H1 (cell line): ENCODE measurements at regions not wholly inside any gene's neighbourhood (a gene's known extent, or its start where the extent isn't known, plus 50 kb on each side); places are given as distances from the start of the nearest gene placed in this dataset.
"Not testable (repeated sequence)": the region's sequence is repeated elsewhere in the genome, so short reads cannot be mapped to it uniquely, and the experiment has no call there.

Experiments
- CTCF ChIA-PET: fragments of 300-600 bp; sonication (Branson Sonifier 250); formaldehyde crosslinking; loops from one replicate; lab custom pipeline; 2021; ENCODE audit not compliant: partially characterized antibody; lab: Charles Lee
- POLR2A ChIA-PET: fragments of 300-600 bp; sonication (Branson Sonifier 250); formaldehyde crosslinking; loops from one replicate; lab custom pipeline; 2021; ENCODE audit warnings: inconsistent platforms; ENCODE audit not compliant: partially characterized antibody; lab: Charles Lee
- DNase-seq, 2 experiments: peaks; one replicate each; pipeline versions ENCODE4 v3.0.0 to v3.0.0-alpha.2; 2010 to 2022; ENCODE audit warnings: low spot score in 2 of 2, low read depth in 1 of 2, mixed read lengths in 1 of 2
- FAIRE-seq: peaks from 2 replicates; lab custom pipeline; 2011; peaks lifted over from hg19 to GRCh38; lab: Jason Lieb, UNC
- H2AFZ ChIP-seq: 2 replicates; pipeline ENCODE4 v1.8.1; 2012; ENCODE audit warnings: low read length, inconsistent platforms
- H2AK5ac ChIP-seq: 2 replicates; pipeline ENCODE4 v1.6.1; 2013; ENCODE audit warnings: low read depth, low read length
- H2BK120ac ChIP-seq: replicated peaks from 2 replicates; pipeline ENCODE3; 2013; ENCODE audit warnings: low read depth, low read length, inconsistent platforms
- H2BK12ac ChIP-seq: 2 replicates; pipeline ENCODE4 v1.6.1; 2013; ENCODE audit warnings: low read depth, low read length
- H2BK15ac ChIP-seq: 2 replicates; pipeline ENCODE4 v1.6.1; 2013; ENCODE audit warnings: low read length
- H2BK20ac ChIP-seq: 2 replicates; pipeline ENCODE4 v1.6.1; 2013; ENCODE audit warnings: low read length
- H2BK5ac ChIP-seq: 2 replicates; pipeline ENCODE4 v1.6.1; 2013; ENCODE audit warnings: low read depth, low read length
- H3K14ac ChIP-seq: 2 replicates; pipeline ENCODE4 v1.6.1; 2013; ENCODE audit warnings: inconsistent platforms; ENCODE audit not compliant: insufficient read length
- H3K18ac ChIP-seq: 2 replicates; pipeline ENCODE4 v1.6.1; 2013; ENCODE audit warnings: low read length; ENCODE audit errors: extremely low read depth
- H3K23ac ChIP-seq: 2 replicates; pipeline ENCODE4 v1.6.1; 2013; ENCODE audit warnings: inconsistent platforms; ENCODE audit not compliant: insufficient read length
- H3K23me2 ChIP-seq: 2 replicates; pipeline ENCODE4 v1.6.1; 2013; ENCODE audit warnings: low read depth, low read length
- H3K27ac ChIP-seq: 2 replicates; pipeline ENCODE4 v1.6.1; 2011; ENCODE audit warnings: low read depth, low read length, inconsistent platforms
- H3K27me3 ChIP-seq, 4 experiments: replicated peaks in 1 of 4; 1 replicate in 1 of 4; 2 replicates in 3 of 4; pipeline versions ENCODE4 v1.6.1 to v1.8.1; 2011 to 2013; ENCODE audit warnings: low read length in 3 of 4, mild to moderate bottlenecking in 3 of 4, inconsistent platforms in 2 of 4, mixed read lengths in 2 of 4, moderate library complexity in 1 of 4; ENCODE audit not compliant: control insufficient read depth in 3 of 4, insufficient read depth in 3 of 4; ENCODE audit errors: extremely low read depth in 1 of 4
- H3K36me3 ChIP-seq, 4 experiments: 2 replicates each; pipeline versions ENCODE4 v1.6.1 to v1.8.1; 2011 to 2013; ENCODE audit warnings: mild to moderate bottlenecking in 4 of 4, low read length in 3 of 4, moderate library complexity in 2 of 4, control low read depth in 1 of 4, inconsistent platforms in 1 of 4; ENCODE audit not compliant: insufficient read depth in 4 of 4, control insufficient read depth in 2 of 4
- H3K4ac ChIP-seq: replicated peaks from 2 replicates; pipeline ENCODE3; 2013; ENCODE audit warnings: low read length, low read depth, mixed read lengths, inconsistent platforms; ENCODE audit not compliant: insufficient read length
- H3K4me1 ChIP-seq, 4 experiments: replicated peaks in 1 of 4; 1 replicate in 1 of 4; 2 replicates in 3 of 4; pipeline versions ENCODE4 v1.6.1 to v1.8.1; 2011 to 2013; ENCODE audit warnings: low read length in 3 of 4, inconsistent platforms in 2 of 4, mixed read lengths in 1 of 4; ENCODE audit not compliant: insufficient read depth in 4 of 4, control insufficient read depth in 3 of 4
- H3K4me2 ChIP-seq, 2 experiments: 2 replicates each; pipeline versions ENCODE4 v1.6.1 to v1.8.1; 2011 to 2013; ENCODE audit warnings: low read depth in 2 of 2, low read length in 2 of 2, control low read depth in 1 of 2, inconsistent platforms in 1 of 2, mild to moderate bottlenecking in 1 of 2; ENCODE audit not compliant: insufficient read depth in 1 of 2
- H3K4me3 ChIP-seq, 4 experiments: fragments of 200-600, 300-600 bp in 1 of 4; sonication (generic), shearing (Covaris generic), sonication (Bioruptor Twin) in 1 of 4; 2 replicates each; pipeline versions ENCODE4 v1.5.1 to v1.8.1; 2011 to 2016; ENCODE audit warnings: low read length in 4 of 4, low read depth in 3 of 4, control low read depth in 2 of 4, inconsistent platforms in 2 of 4, mild to moderate bottlenecking in 2 of 4, mixed read lengths in 1 of 4, moderate library complexity in 1 of 4; ENCODE audit not compliant: insufficient read depth in 2 of 4; ENCODE audit errors: extremely low read depth in 1 of 4
- H3K56ac ChIP-seq: replicated peaks from 2 replicates; pipeline ENCODE3; 2013; ENCODE audit warnings: low read depth, mild to moderate bottlenecking, mixed read lengths, low read length, inconsistent platforms; ENCODE audit not compliant: insufficient read length
- H3K79me1 ChIP-seq: 2 replicates; pipeline ENCODE4 v1.6.1; 2013; ENCODE audit warnings: low read depth, low read length, control low read depth
- H3K79me2 ChIP-seq, 2 experiments: 2 replicates each; pipeline versions ENCODE4 v1.6.1 to v1.8.1; 2012 to 2013; ENCODE audit warnings: low read length in 2 of 2, mild to moderate bottlenecking in 2 of 2, inconsistent platforms in 1 of 2; ENCODE audit not compliant: insufficient read depth in 2 of 2, control insufficient read depth in 1 of 2
- H3K9ac ChIP-seq, 4 experiments: replicated peaks in 1 of 4; 1 replicate in 1 of 4; 2 replicates in 3 of 4; pipeline versions ENCODE4 v1.6.1 to v1.8.1; 2011 to 2013; ENCODE audit warnings: low read depth in 3 of 4, low read length in 3 of 4, control low read depth in 2 of 4, mild to moderate bottlenecking in 2 of 4, moderate library complexity in 2 of 4, inconsistent platforms in 1 of 4; ENCODE audit errors: extremely low read depth in 1 of 4
- H3K9me3 ChIP-seq, 2 experiments: 2 replicates each; pipeline versions ENCODE4 v1.6.1 to v1.8.1; 2012 to 2013; ENCODE audit warnings: mild to moderate bottlenecking in 2 of 2, moderate library complexity in 2 of 2, control low read depth in 1 of 2, inconsistent platforms in 1 of 2, low read depth in 1 of 2, low read length in 1 of 2, mixed read lengths in 1 of 2; ENCODE audit not compliant: insufficient read depth in 2 of 2
- H4K20me1 ChIP-seq, 2 experiments: replicated peaks in 1 of 2; 2 replicates each; pipeline versions ENCODE3 to v1.8.1; 2011 to 2013; ENCODE audit warnings: inconsistent platforms in 2 of 2, low read length in 2 of 2, mild to moderate bottlenecking in 1 of 2; ENCODE audit not compliant: insufficient read depth in 2 of 2, control insufficient read depth in 1 of 2
- H4K5ac ChIP-seq: 2 replicates; pipeline ENCODE4 v1.6.1; 2013; ENCODE audit warnings: low read length, low read depth, mixed read lengths, inconsistent platforms; ENCODE audit not compliant: insufficient read length
- H4K8ac ChIP-seq: 2 replicates; pipeline ENCODE4 v1.8.0; 2013; ENCODE audit warnings: mild to moderate bottlenecking, moderate library complexity, low read length, inconsistent platforms; ENCODE audit not compliant: insufficient read depth; ENCODE audit errors: extremely low read depth
- H4K91ac ChIP-seq: replicated peaks from 2 replicates; pipeline ENCODE3; 2013; ENCODE audit warnings: low read length, mixed read lengths, inconsistent platforms; ENCODE audit not compliant: insufficient read length
- WGBS, 2 experiments: shearing (Covaris generic) in 1 of 2; methylation state at CpG; one replicate each; pipeline versions ENCODE4 v1.1.6 to v1.1.7; 2013 to 2015; ENCODE audit warnings: low lambda C conversion rate in 2 of 2, mixed read lengths in 2 of 2, inconsistent platforms in 1 of 2, low coverage in 1 of 2, missing lambda C conversion rate in 1 of 2; ENCODE audit not compliant: insufficient replicate concordance in 2 of 2, insufficient coverage in 1 of 2, insufficient read length in 1 of 2; ENCODE audit errors: extremely low coverage in 1 of 2, missing lambda C conversion rate in 1 of 2; 5-methylcytosine and 5-hydroxymethylcytosine counted together

- H4K5ac ChIP-seq, H3K56ac ChIP-seq, H3K4me3 ChIP-seq, H3K23me2 ChIP-seq, H2AK5ac ChIP-seq, POLR2A ChIA-PET, DNase-seq, H3K27me3 ChIP-seq, H2BK120ac ChIP-seq, H3K4ac ChIP-seq, H2BK20ac ChIP-seq, CTCF ChIA-PET, H3K9me3 ChIP-seq, H3K4me2 ChIP-seq, H2BK12ac ChIP-seq, H3K79me1 ChIP-seq, H2BK15ac ChIP-seq, H3K27ac ChIP-seq, H4K91ac ChIP-seq, FAIRE-seq, H4K8ac ChIP-seq, H3K9ac ChIP-seq, H3K14ac ChIP-seq, H3K79me2 ChIP-seq, H3K36me3 ChIP-seq, H2AFZ ChIP-seq, H3K4me1 ChIP-seq, H4K20me1 ChIP-seq, H2BK5ac ChIP-seq, H3K23ac ChIP-seq, H3K18ac ChIP-seq: not testable (repeated sequence)
- 100% methylated on average over 1 of the region's 1 CpG; no CpG with 5 or more reads in 1 of the 2 experiments for WGBS, 2 experiments
These were observed 141.5 kb upstream of the NPAP1 start for GRCh38 chr15:24534032-24534431.

- H2BK5ac ChIP-seq, H2AFZ ChIP-seq, POLR2A ChIA-PET, H3K79me2 ChIP-seq, H2BK12ac ChIP-seq, H3K4me2 ChIP-seq, H3K9ac ChIP-seq, H3K36me3 ChIP-seq, H2BK15ac ChIP-seq, H3K79me1 ChIP-seq, H4K5ac ChIP-seq, H2AK5ac ChIP-seq, H4K91ac ChIP-seq, FAIRE-seq, H2BK120ac ChIP-seq, H3K14ac ChIP-seq, H4K8ac ChIP-seq, H3K4ac ChIP-seq, H3K56ac ChIP-seq, H4K20me1 ChIP-seq, H2BK20ac ChIP-seq, H3K27me3 ChIP-seq, CTCF ChIA-PET, H3K4me1 ChIP-seq, H3K4me3 ChIP-seq, H3K23me2 ChIP-seq, DNase-seq, H3K23ac ChIP-seq, H3K27ac ChIP-seq, H3K18ac ChIP-seq: not testable (repeated sequence)
- 80% methylated on average over 5 of the region's 5 CpGs; no CpG with 5 or more reads in 1 of the 2 experiments for WGBS, 2 experiments
- H3K9me3 ChIP-seq, result peaks cover 2 to 27% of the 10 kb centered on the region in 2 experiments; a peak in 2 of 4 replicates
These were observed 118.3 kb upstream of the NPAP1 start for GRCh38 chr15:24557281-24557680.
